Fibroblast of villous mesenchyme (primary cell): ENCODE measurements at regions not wholly inside any gene's neighbourhood (a gene's known extent, or its start where the extent isn't known, plus 50 kb on each side); places are given as distances from the start of the nearest gene placed in this dataset.

Experiments used
- DNase-seq: peaks from one replicate; pipeline ENCODE4 v3.0.0-alpha.2; 2010; ENCODE audit warnings: low read depth
- H3K4me3 ChIP-seq: 2 replicates; pipeline ENCODE4 v1.5.1; 2011; ENCODE audit warnings: low read depth, mild to moderate bottlenecking, low read length
- CTCF ChIP-seq: IDR thresholded peaks from 2 replicates; pipeline ENCODE4 v1.5.1; 2012; ENCODE audit warnings: low read depth, mild to moderate bottlenecking, low read length; ENCODE audit not compliant: insufficient read depth

- no peak for DNase-seq
- no peak for TF ChIP-seq CTCF
- no peak overlapping the region for H3K4me3 ChIP-seq
These were observed 109.7 kb upstream of the LRIG1 start for GRCh38 chr3:66610562-66610909.

GRCh38 chr3:66615643-66616301 is 115.0 kb upstream of the LRIG1 start:
- H3K4me3 ChIP-seq, result no peak overlapping the region
- no peak for TF ChIP-seq CTCF
- no peak for DNase-seq

- TF ChIP-seq CTCF, result no peak
- no peak overlapping the region for H3K4me3 ChIP-seq
- DNase-seq, result no peak
These were observed 116.5 kb upstream of the LRIG1 start for GRCh38 chr3:66617351-66617750.

- no peak overlapping the region for H3K4me3 ChIP-seq
- peak; percentile 43 for DNase-seq
- no peak for TF ChIP-seq CTCF
These were observed 117.2 kb upstream of the LRIG1 start for GRCh38 chr3:66618066-66618465.

- no peak overlapping the region for H3K4me3 ChIP-seq
- DNase-seq, result no peak
- no peak for TF ChIP-seq CTCF
These were observed 119.5 kb upstream of the LRIG1 start for GRCh38 chr3:66620296-66620695.

GRCh38 chr3:66622756-66623457 is 122.1 kb upstream of the LRIG1 start:
- no peak for TF ChIP-seq CTCF
- no peak overlapping the region for H3K4me3 ChIP-seq
- no peak for DNase-seq
